K562 (cell line): ENCODE measurements at regions not wholly inside any gene's neighbourhood (a gene's known extent, or its start where the extent isn't known, plus 50 kb on each side); places are given as distances from the start of the nearest gene placed in this dataset.

Experiments used
- ATAC-seq: fragments of 200-7000 bp; cut with Tn5 transposase; 3 replicates; pipeline ENCODE4 v1.9.1; 2020; ENCODE audit warnings: moderate library complexity
- BruUV-seq: library from RNA; stranded (reverse); fragments of 400-500 nt; replicated peaks from 2 replicates; lab custom pipeline; 2021; lab: Mats Ljungman, UMichigan
- CTCF ChIA-PET: fragments of 300-600 bp; formaldehyde crosslinking; extraction: SDS; loops from one replicate; lab custom pipeline; 2021; ENCODE audit warnings: low intra/inter-chr PET ratio; lab: Yijun Ruan, JAX
- POLR2A ChIA-PET: fragments of 300-600, 350-650 bp; sonication (Branson Sonifier 250); formaldehyde crosslinking; extraction: SDS; loops from one replicate; lab custom pipeline; 2021; ENCODE audit warnings: antibody characterized with exemption, inconsistent platforms; lab: Yijun Ruan, JAX
- DNase-seq, 4 experiments: peaks; one replicate each; pipeline versions ENCODE4 v3.0.0 to v3.0.0-alpha.2; 2011 to 2018; ENCODE audit warnings: low spot score in 3 of 4, mixed read lengths in 3 of 4; ENCODE audit errors: extremely low read depth in 1 of 4
- FAIRE-seq: peaks from 2 replicates; lab custom pipeline; 2011; peaks lifted over from hg19 to GRCh38; lab: Jason Lieb, UNC
- H2AFZ ChIP-seq: 2 replicates; pipeline ENCODE4 v1.6.0; 2011; ENCODE audit warnings: low read depth, low read length, control low read depth, inconsistent platforms
- H3K27ac ChIP-seq: fragments of 200-600 bp; 3 replicates; pipeline ENCODE4 v1.8.0; 2011; ENCODE audit warnings: low read depth, mild to moderate bottlenecking, control low read depth, inconsistent platforms, low read length, moderate library complexity, mixed read lengths; ENCODE audit errors: extremely low read depth
- H3K27me3 ChIP-seq, 2 experiments: fragments of 300-600 bp in 1 of 2; 2 replicates in 1 of 2; 3 replicates in 1 of 2; pipeline versions ENCODE4 v1.6.0 to v1.8.0; 2011; ENCODE audit warnings: inconsistent platforms in 2 of 2, low read length in 2 of 2, mild to moderate bottlenecking in 1 of 2, mixed read lengths in 1 of 2, moderate library complexity in 1 of 2; ENCODE audit not compliant: control insufficient read depth in 2 of 2, insufficient read depth in 2 of 2
- H3K36me3 ChIP-seq: fragments of 300-600 bp; 3 replicates; pipeline ENCODE4 v1.8.0; 2011; ENCODE audit warnings: mild to moderate bottlenecking, low read length, inconsistent platforms; ENCODE audit not compliant: control insufficient read depth, insufficient read depth
- H3K4me1 ChIP-seq, 2 experiments: fragments of 200-600 bp in 1 of 2; replicated peaks in 1 of 2; 2 replicates in 1 of 2; 3 replicates in 1 of 2; pipeline versions ENCODE4 v1.5.1 to v1.8.0; 2011; ENCODE audit warnings: inconsistent platforms in 2 of 2, low read length in 2 of 2, mild to moderate bottlenecking in 1 of 2, mixed read lengths in 1 of 2, moderate library complexity in 1 of 2; ENCODE audit not compliant: control insufficient read depth in 2 of 2, insufficient read depth in 2 of 2
- H3K4me2 ChIP-seq: 2 replicates; pipeline ENCODE4 v1.6.1; 2011; ENCODE audit warnings: low read length, control low read depth, inconsistent platforms, mixed read lengths; ENCODE audit not compliant: insufficient read depth
- H3K4me3 ChIP-seq: fragments of 200-600 bp; sonication (generic), shearing (Covaris generic); 2 replicates; pipeline ENCODE4 v1.5.1; 2016; ENCODE audit warnings: control low read depth, inconsistent platforms
- H3K79me2 ChIP-seq: fragments of 200-600 bp; 3 replicates; pipeline ENCODE4 v1.8.0; 2011; ENCODE audit warnings: low read length, inconsistent platforms; ENCODE audit not compliant: control insufficient read depth, insufficient read depth
- H3K9ac ChIP-seq, 2 experiments: 2 replicates each; pipeline versions ENCODE4 v1.6.0 to v1.6.1; 2011; ENCODE audit warnings: low read depth in 2 of 2, low read length in 2 of 2, control low read depth in 1 of 2, inconsistent platforms in 1 of 2, mild to moderate bottlenecking in 1 of 2, mixed read lengths in 1 of 2; ENCODE audit not compliant: insufficient read depth in 1 of 2
- H3K9me1 ChIP-seq: one replicate; pipeline ENCODE4 v1.6.0; 2011; ENCODE audit warnings: inconsistent platforms, mild to moderate bottlenecking, low read length, moderate library complexity; ENCODE audit not compliant: control insufficient read depth, insufficient read depth
- H3K9me3 ChIP-seq: replicated peaks from 2 replicates; pipeline ENCODE4 v1.5.1; 2011; ENCODE audit warnings: low read depth, low read length, inconsistent platforms; ENCODE audit not compliant: control insufficient read depth, insufficient read depth
- H4K20me1 ChIP-seq: replicated peaks from 2 replicates; pipeline ENCODE4 v1.6.1; 2011; ENCODE audit warnings: low read length, inconsistent platforms, mixed read lengths; ENCODE audit not compliant: control insufficient read depth, insufficient read depth
- CC2D1A ChIP-seq: fragments of 450-650 bp; IDR thresholded peaks from 2 replicates; pipeline ENCODE4 v1.6.1; 2017; ENCODE audit warnings: mild to moderate bottlenecking
- EP400 ChIP-seq: fragments of 450-650 bp; IDR thresholded peaks from 2 replicates; pipeline ENCODE4 v1.6.1; 2017; ENCODE audit warnings: antibody characterized with exemption, mild to moderate bottlenecking, moderate library complexity
- FUS ChIP-seq: fragments of 200-400 bp; formaldehyde crosslinking; optimal IDR thresholded peaks from 2 replicates; pipeline ENCODE3; 2017; ENCODE audit warnings: low read depth, low read length
- HOMEZ ChIP-seq: fragments of 250-450 bp; sonication (Bioruptor Pico); IDR thresholded peaks from 2 replicates; pipeline ENCODE4 v1.4.0; 2020; ENCODE audit warnings: mild to moderate bottlenecking, moderate library complexity
- KDM2B ChIP-seq: fragments of 250-450 bp; sonication (Bioruptor Pico); IDR thresholded peaks from 2 replicates; pipeline ENCODE4 v1.8.0; 2021; ENCODE audit warnings: mild to moderate bottlenecking, moderate library complexity
- KLF13 ChIP-seq: fragments of 450-650 bp; IDR thresholded peaks from 2 replicates; pipeline ENCODE4 v1.6.1; 2016; ENCODE audit warnings: missing genetic modification characterization, low read depth, mild to moderate bottlenecking, missing compliant biosample characterization, moderate library complexity, borderline replicate concordance
- MCM7 ChIP-seq, 2 experiments: fragments of 450-650 bp; IDR thresholded peaks; 2 replicates each; pipeline ENCODE4 v1.6.1; 2016 to 2018
- SRSF3 ChIP-seq: fragments of 200-400 bp; formaldehyde crosslinking; IDR thresholded peaks from 2 replicates; pipeline ENCODE4 v1.6.1; 2016; ENCODE audit warnings: mild to moderate bottlenecking, low read length, moderate library complexity; ENCODE audit not compliant: insufficient read depth
- TAF7 ChIP-seq: fragments of 450-650 bp; IDR thresholded peaks from 2 replicates; pipeline ENCODE4 v1.6.1; 2016; ENCODE audit warnings: missing genetic modification characterization, missing compliant biosample characterization
- TGIF2 ChIP-seq: sonication (generic); formaldehyde crosslinking; IDR thresholded peaks from 2 replicates; pipeline ENCODE4 v1.8.1; 2022; ENCODE audit warnings: mild to moderate bottlenecking, missing genetic modification reagents, moderate library complexity
- ZBTB43 ChIP-seq: sonication (generic); formaldehyde crosslinking; IDR thresholded peaks from 2 replicates; pipeline ENCODE4 v1.8.0; 2023; ENCODE audit warnings: mild to moderate bottlenecking, missing genetic modification reagents
- ZNF184 ChIP-seq: sonication (generic); formaldehyde crosslinking; IDR thresholded peaks from 2 replicates; pipeline ENCODE4 v1.5.0; 2020; ENCODE audit warnings: missing genetic modification reagents
- ZNF354B ChIP-seq: fragments of 250-450 bp; sonication (Bioruptor Pico); IDR thresholded peaks from 2 replicates; pipeline ENCODE4 v1.4.0; 2020
- ZNF57 ChIP-seq: fragments of 450-650 bp; formaldehyde crosslinking; IDR thresholded peaks from 2 replicates; pipeline ENCODE4 v1.4.0; 2020; ENCODE audit warnings: mild to moderate bottlenecking, moderate library complexity
- WGBS: fragments of 100-300 bp; shearing (Covaris generic); methylation state at CpG from one replicate; pipeline ENCODE4 v1.1.6; 2016; ENCODE audit warnings: low coverage, mixed read lengths; ENCODE audit not compliant: insufficient coverage; ENCODE audit errors: missing lambda C conversion rate; 5-methylcytosine and 5-hydroxymethylcytosine counted together
- in situ Hi-C: fragments of 300-500 bp; cut with MboI; formaldehyde crosslinking; loops from 4 replicates; pipeline ENCODE4 v1.15.0; 2018; ENCODE audit warnings: inconsistent platforms, mixed read lengths
- intact Hi-C: fragments of 100-400 bp; cut with micrococcal nuclease; formaldehyde crosslinking; loops from 2 replicates; pipeline ENCODE4 v1.14.2; 2022
- TF ChIP-seq, protein P1 (sequence below): fragments of 250-450 bp; sonication (Bioruptor Pico); IDR thresholded peaks from 2 replicates; pipeline ENCODE4 v1.8.0; 2022; ENCODE audit warnings: inconsistent platforms, mild to moderate bottlenecking, moderate library complexity, borderline replicate concordance
- TF ChIP-seq, protein P2 (sequence below), 2 experiments: fragments of 450-650 bp in 1 of 2; sonication (generic) in 1 of 2; formaldehyde crosslinking; conservative IDR thresholded peaks; 2 replicates each; pipeline versions ENCODE4 v1.4.0 to v1.8.1; 2020 to 2022; ENCODE audit warnings: mild to moderate bottlenecking in 1 of 2, missing genetic modification reagents in 1 of 2

- TF ChIP-seq, protein P1, sequence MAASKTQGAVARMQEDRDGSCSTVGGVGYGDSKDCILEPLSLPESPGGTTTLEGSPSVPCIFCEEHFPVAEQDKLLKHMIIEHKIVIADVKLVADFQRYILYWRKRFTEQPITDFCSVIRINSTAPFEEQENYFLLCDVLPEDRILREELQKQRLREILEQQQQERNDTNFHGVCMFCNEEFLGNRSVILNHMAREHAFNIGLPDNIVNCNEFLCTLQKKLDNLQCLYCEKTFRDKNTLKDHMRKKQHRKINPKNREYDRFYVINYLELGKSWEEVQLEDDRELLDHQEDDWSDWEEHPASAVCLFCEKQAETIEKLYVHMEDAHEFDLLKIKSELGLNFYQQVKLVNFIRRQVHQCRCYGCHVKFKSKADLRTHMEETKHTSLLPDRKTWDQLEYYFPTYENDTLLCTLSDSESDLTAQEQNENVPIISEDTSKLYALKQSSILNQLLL (CRISPR knock-in tag): no peak
- TF ChIP-seq, protein P2, sequence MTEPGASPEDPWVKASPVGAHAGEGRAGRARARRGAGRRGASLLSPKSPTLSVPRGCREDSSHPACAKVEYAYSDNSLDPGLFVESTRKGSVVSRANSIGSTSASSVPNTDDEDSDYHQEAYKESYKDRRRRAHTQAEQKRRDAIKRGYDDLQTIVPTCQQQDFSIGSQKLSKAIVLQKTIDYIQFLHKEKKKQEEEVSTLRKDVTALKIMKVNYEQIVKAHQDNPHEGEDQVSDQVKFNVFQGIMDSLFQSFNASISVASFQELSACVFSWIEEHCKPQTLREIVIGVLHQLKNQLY (CRISPR knock-in tag; conservative IDR thresholded peaks at IDR 0.05): no peak
- no peak for TF ChIP-seq ZBTB43 (CRISPR knock-in tag)
- TF ChIP-seq CC2D1A: no peak
- no peak for TF ChIP-seq EP400
Measured at GRCh38 chrX:102787283-102787682, 66.7 kb downstream of the GPRASP3 start (continued).

DNA sequence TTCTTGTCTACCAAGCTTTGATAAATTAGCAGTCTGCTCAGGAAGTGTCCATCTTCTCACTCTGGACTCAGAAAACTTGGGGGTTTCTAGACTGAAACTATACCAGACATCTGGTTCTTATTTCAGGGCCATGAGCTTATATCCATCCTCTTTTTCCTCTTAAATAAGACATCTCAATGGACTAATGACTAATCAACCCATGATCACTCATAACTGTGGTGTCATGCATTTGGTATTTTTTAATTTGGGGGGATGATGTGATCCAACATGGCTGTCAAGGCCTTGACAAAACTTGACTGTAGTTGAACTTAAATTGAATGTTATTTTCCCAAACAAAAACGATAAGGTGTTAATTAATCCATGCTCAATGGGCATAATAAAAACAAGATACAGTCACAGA is 87.8 kb downstream of the GPRASP3 start:
- no peak for ATAC-seq
- POLR2A ChIA-PET: no interaction called here
- Histone ChIP-seq H4K20me1 (no peaks in the 10 kb centered on the region), H3K27me3 (no peaks in the 10 kb centered on the region), H3K9ac (no peak overlapping the region), H3K9me1 (no peaks in the 10 kb centered on the region), H3K4me1 (no peaks in the 10 kb centered on the region), H3K4me3 (no peak overlapping the region), H3K4me2 (no peak overlapping the region), H3K9me3 (no peaks in the 10 kb centered on the region), H3K36me3 (no peaks in the 10 kb centered on the region), H3K27ac (no peak overlapping the region), H2AFZ (no peak overlapping the region), H3K79me2 (no peaks in the 10 kb centered on the region)
- CTCF ChIA-PET: no interaction called here
- intact Hi-C loops: no loop called here
- TF ChIP-seq ZNF57 (CRISPR knock-in tag) (no peak), KDM2B (CRISPR knock-in tag) (no peak), FUS (no peak), TGIF2 (CRISPR knock-in tag) (no peak), SRSF3 (no peak), ZNF184 (CRISPR knock-in tag) (no peak), ZNF354B (no peak), KLF13 (tag) (no peak), TAF7 (no peak), HOMEZ (no peak), MCM7 (IDR thresholded peaks at IDR 0.05) (no peak)
- WGBS: 69% methylated on average over 1 of the region's 1 CpG
- no TSS peak for BruUV-seq
- DNase-seq: no peak
- FAIRE-seq: no peak
- in situ Hi-C loops: no loop called here
